ENCODE measurements at regions not wholly inside any gene's neighbourhood (a gene's known extent, or its start where the extent isn't known, plus 50 kb on each side); places are given as distances from the start of the nearest gene placed in this dataset.

DNA sequence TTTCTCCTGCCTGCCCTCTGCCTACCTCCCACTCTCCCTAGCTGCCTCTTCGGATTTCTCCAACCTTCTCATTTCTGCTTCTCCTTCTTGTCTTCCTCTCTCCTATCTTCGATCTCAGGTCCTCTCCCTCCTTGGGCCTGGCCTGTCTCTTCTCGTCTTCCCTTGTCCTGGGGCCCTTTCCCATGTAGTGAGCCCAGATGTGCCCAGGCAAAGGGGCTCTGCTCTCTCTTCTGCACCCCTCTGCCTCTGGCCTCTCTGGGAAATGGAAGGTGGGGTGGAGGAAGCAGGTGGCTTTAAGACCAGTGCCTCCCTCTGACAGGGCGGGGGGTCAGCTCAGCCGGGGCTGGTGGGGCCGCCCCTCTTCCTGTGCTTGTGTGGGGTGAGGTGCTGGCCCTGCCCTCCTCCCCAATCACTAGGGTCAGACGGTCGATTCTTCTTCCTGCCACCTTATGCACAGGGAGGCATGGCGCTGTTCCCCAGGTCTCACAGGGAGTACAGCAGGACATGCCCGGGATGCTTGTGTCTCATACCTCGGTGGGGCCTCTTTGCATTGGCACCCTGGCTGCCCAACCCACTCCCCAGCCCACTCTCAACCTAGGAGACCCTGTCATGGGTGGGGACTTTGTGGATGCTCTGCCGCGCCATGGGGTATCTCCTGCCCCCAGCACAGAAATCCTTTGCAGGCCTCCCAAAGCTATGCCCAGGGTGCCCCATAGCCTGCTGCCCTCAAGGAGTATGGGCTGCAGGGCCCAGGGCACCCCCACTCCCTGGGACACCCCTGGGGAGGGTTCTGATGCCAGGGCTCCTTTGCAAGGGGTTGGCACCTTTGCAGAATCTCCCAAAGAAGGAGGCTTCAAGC, 213.8 kb upstream of the HAAO start:
- POLR2A ChIA-PET = no interaction called here
- no TSS peak for BruUV-seq (replicated peaks)
- ATAC-seq (no peak), DNase-seq (ENCODE audit: low read depth, low spot score) (no peak)
- H3K4me1 ChIP-seq (ENCODE audit: control insufficient read depth, insufficient read depth, low read length) = no peaks in the 10 kb centered on the region
- H3K9me3 ChIP-seq (ENCODE audit: control insufficient read depth, insufficient read depth, low read depth, low read length) = no peaks in the 10 kb centered on the region
- H3K4me3 ChIP-seq (ENCODE audit: low read depth in 2 of 2, low read length in 2 of 2) = no peak overlapping the region
- no peaks in the 10 kb centered on the region for H3K27me3 ChIP-seq (ENCODE audit: control insufficient read depth, insufficient read depth, low read length)
- H3K27ac ChIP-seq (ENCODE audit: low read length) = no peak overlapping the region
- CTCF ChIA-PET = no interaction called here
- no peaks in the 10 kb centered on the region for H3K36me3 ChIP-seq (ENCODE audit: control insufficient read depth, insufficient read depth, low read length)
- in situ Hi-C loops (cut with HindIII; ENCODE audit: low pct_unique_long_range_greater_than_20kb, low sequenced_read_pairs) (no loop called here), intact Hi-C loops (cut with micrococcal nuclease; ENCODE audit: unreplicated experiment) (no loop called here)
- no peak for TF ChIP-seq POLR2AphosphoS5 (IDR thresholded peaks at IDR 0.05; ENCODE audit: low read depth, low read length)
- TF ChIP-seq, protein P1, sequence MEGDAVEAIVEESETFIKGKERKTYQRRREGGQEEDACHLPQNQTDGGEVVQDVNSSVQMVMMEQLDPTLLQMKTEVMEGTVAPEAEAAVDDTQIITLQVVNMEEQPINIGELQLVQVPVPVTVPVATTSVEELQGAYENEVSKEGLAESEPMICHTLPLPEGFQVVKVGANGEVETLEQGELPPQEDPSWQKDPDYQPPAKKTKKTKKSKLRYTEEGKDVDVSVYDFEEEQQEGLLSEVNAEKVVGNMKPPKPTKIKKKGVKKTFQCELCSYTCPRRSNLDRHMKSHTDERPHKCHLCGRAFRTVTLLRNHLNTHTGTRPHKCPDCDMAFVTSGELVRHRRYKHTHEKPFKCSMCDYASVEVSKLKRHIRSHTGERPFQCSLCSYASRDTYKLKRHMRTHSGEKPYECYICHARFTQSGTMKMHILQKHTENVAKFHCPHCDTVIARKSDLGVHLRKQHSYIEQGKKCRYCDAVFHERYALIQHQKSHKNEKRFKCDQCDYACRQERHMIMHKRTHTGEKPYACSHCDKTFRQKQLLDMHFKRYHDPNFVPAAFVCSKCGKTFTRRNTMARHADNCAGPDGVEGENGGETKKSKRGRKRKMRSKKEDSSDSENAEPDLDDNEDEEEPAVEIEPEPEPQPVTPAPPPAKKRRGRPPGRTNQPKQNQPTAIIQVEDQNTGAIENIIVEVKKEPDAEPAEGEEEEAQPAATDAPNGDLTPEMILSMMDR (IDR thresholded peaks at IDR 0.05) = no peak

DNA sequence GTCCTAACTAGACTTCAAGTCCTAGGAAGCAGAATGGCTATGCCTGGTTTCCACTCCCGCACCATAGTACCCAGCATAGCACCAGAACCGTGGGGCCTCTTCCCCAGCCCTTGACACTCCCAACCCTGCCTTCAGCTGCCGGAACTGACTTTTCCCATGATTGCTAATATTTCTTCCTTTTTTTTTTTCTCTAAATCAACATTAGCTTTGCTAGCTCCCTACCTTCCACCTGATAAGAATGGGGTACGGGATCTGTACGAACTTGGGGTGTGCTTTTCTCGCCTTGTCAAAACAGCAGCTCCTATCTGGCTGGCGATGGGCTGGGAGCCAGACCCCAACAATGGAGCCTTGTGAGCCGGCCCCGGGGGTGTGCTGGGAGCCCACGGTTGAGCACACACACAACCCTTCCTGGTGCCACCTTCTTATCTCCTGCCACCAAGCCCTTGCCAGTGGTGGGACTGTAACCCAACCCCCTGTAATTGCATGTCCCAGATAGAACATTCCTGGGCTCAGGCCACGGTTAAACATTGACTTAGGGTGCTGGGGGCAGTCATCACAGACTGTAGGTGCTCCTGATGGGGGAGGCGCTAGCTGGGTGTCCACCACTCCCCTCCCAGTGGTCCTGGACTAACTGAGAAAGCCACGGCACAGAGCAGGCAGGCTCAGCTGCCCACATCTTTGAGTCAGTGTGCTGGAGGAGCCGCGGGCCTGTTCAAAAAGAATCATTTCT, 213.0 kb upstream of the HAAO start:
- no TSS peak for BruUV-seq (replicated peaks)
- intact Hi-C loops (cut with micrococcal nuclease; ENCODE audit: unreplicated experiment) (no loop called here), in situ Hi-C loops (cut with HindIII; ENCODE audit: low pct_unique_long_range_greater_than_20kb, low sequenced_read_pairs) (no loop called here)
- no peaks in the 10 kb centered on the region for H3K9me3 ChIP-seq (ENCODE audit: control insufficient read depth, insufficient read depth, low read depth, low read length)
- no peaks in the 10 kb centered on the region for H3K4me1 ChIP-seq (ENCODE audit: control insufficient read depth, insufficient read depth, low read length)
- TF ChIP-seq, protein P2, sequence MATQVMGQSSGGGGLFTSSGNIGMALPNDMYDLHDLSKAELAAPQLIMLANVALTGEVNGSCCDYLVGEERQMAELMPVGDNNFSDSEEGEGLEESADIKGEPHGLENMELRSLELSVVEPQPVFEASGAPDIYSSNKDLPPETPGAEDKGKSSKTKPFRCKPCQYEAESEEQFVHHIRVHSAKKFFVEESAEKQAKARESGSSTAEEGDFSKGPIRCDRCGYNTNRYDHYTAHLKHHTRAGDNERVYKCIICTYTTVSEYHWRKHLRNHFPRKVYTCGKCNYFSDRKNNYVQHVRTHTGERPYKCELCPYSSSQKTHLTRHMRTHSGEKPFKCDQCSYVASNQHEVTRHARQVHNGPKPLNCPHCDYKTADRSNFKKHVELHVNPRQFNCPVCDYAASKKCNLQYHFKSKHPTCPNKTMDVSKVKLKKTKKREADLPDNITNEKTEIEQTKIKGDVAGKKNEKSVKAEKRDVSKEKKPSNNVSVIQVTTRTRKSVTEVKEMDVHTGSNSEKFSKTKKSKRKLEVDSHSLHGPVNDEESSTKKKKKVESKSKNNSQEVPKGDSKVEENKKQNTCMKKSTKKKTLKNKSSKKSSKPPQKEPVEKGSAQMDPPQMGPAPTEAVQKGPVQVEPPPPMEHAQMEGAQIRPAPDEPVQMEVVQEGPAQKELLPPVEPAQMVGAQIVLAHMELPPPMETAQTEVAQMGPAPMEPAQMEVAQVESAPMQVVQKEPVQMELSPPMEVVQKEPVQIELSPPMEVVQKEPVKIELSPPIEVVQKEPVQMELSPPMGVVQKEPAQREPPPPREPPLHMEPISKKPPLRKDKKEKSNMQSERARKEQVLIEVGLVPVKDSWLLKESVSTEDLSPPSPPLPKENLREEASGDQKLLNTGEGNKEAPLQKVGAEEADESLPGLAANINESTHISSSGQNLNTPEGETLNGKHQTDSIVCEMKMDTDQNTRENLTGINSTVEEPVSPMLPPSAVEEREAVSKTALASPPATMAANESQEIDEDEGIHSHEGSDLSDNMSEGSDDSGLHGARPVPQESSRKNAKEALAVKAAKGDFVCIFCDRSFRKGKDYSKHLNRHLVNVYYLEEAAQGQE (IDR thresholded peaks at IDR 0.05; ENCODE audit: insufficient read depth in 1 of 2, low read depth in 2 of 2, low read length in 1 of 2) = no peak
- TF ChIP-seq TCF7L2 (IDR thresholded peaks at IDR 0.05; ENCODE audit: low read depth, low read length) (no peak), POLR2AphosphoS5 (IDR thresholded peaks at IDR 0.05; ENCODE audit: low read depth, low read length) (no peak), SIN3A (IDR thresholded peaks at IDR 0.05; ENCODE audit: borderline replicate concordance, insufficient read depth, low read depth, low read length) (no peak)
- TF ChIP-seq, protein P1 (IDR thresholded peaks at IDR 0.05) = no peak
- H3K4me3 ChIP-seq (ENCODE audit: low read depth in 2 of 2, low read length in 2 of 2) = no peak overlapping the region
- H3K36me3 ChIP-seq (ENCODE audit: control insufficient read depth, insufficient read depth, low read length) = no peaks in the 10 kb centered on the region
- POLR2A ChIA-PET = no interaction called here
- ATAC-seq (no peak), DNase-seq (ENCODE audit: low read depth, low spot score) (no peak)
- H3K27me3 ChIP-seq (ENCODE audit: control insufficient read depth, insufficient read depth, low read length) = no peaks in the 10 kb centered on the region
- H3K27ac ChIP-seq (ENCODE audit: low read length) = no peak overlapping the region
- CTCF ChIA-PET = no interaction called here

All from Panc1 (cell line).